ENCODE measurements at regions not wholly inside any gene's neighbourhood (a gene's known extent, or its start where the extent isn't known, plus 50 kb on each side); places are given as distances from the start of the nearest gene placed in this dataset.

DNA sequence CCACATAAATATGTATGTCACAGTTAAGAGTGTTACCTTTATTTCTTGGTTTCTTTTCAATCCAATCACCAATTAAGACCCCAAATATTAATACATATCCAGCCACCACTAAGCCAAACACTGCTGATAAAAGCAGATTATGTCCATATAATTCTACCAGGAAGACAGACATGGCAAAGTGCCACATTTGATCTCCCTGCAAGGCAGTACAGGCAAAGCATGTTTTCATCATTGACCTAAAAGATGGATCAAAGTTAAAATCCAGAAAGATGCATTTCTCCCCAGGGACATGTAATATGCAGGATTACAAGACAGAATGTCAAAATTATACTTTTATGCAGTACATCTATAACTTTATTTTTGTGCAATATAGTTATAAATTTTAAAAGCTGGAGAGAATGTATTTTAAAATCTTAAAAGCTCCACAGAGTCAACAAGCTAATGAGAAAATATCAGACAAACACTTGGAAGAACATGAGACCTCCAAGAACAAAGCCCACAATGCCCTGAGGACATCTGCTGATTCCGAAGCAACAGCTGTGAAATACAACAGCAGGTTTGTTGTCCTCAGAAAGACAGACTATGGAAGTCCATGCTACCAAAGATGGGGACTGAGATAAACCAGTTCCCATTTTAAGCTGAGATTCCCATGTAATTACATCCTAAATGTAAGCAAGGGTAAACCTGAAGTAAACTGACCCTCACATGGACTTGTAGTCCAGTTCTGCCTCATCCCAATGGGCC is 54.5 kb upstream of the TOMM7 start:
- TF ChIP-seq, protein P1, sequence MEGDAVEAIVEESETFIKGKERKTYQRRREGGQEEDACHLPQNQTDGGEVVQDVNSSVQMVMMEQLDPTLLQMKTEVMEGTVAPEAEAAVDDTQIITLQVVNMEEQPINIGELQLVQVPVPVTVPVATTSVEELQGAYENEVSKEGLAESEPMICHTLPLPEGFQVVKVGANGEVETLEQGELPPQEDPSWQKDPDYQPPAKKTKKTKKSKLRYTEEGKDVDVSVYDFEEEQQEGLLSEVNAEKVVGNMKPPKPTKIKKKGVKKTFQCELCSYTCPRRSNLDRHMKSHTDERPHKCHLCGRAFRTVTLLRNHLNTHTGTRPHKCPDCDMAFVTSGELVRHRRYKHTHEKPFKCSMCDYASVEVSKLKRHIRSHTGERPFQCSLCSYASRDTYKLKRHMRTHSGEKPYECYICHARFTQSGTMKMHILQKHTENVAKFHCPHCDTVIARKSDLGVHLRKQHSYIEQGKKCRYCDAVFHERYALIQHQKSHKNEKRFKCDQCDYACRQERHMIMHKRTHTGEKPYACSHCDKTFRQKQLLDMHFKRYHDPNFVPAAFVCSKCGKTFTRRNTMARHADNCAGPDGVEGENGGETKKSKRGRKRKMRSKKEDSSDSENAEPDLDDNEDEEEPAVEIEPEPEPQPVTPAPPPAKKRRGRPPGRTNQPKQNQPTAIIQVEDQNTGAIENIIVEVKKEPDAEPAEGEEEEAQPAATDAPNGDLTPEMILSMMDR (optimal IDR thresholded peaks at IDR 0.05 in 1 of 3, IDR thresholded peaks at IDR 0.05 in 1 of 3, conservative IDR thresholded peaks at IDR 0.05 in 1 of 3; ENCODE audit: extremely low read depth in 1 of 3, insufficient read depth in 2 of 3, low read length in 3 of 3), result no peak
- no peak for TF ChIP-seq EZH2 (IDR thresholded peaks at IDR 0.05; ENCODE audit: low read length)
